Stimulated activated CD4-positive, alpha-beta T cell treated with anti-CD3 and anti-CD28 coated beads, Interleukin-1b, Interleukin-23, amount 100 ng/mL, for 24 hours (primary cell): ENCODE measurements at regions not wholly inside any gene's neighbourhood (a gene's known extent, or its start where the extent isn't known, plus 50 kb on each side); places are given as distances from the start of the nearest gene placed in this dataset.
"Not testable (repeated sequence)": the region's sequence is repeated elsewhere in the genome, so short reads cannot be mapped to it uniquely, and the experiment has no call there.

Experiments used
- DNase-seq, 4 experiments: peaks; one replicate each; pipeline ENCODE4 v3.0.0-alpha.2; 2020; ENCODE audit warnings: low read depth in 4 of 4, low spot score in 1 of 4

- no peak for DNase-seq
These were observed 1889.3 kb upstream of the CELF4 start for GRCh38 chr18:39454866-39455265.

GRCh38 chr18:39453882-39454281 lies 1888.3 kb upstream of the CELF4 start:
- no peak for DNase-seq

- no peak for DNase-seq
These were observed 1887.8 kb upstream of the CELF4 start for GRCh38 chr18:39453356-39453755.

GRCh38 chr18:39450958-39451357 lies 1885.4 kb upstream of the CELF4 start:
- DNase-seq: no peak

- no peak for DNase-seq
These were observed 1884.0 kb upstream of the CELF4 start for GRCh38 chr18:39449566-39449965.

- no peak for DNase-seq
These were observed 1883.3 kb upstream of the CELF4 start for GRCh38 chr18:39448942-39449341.

- not testable (repeated sequence) for DNase-seq
These were observed 1879.4 kb upstream of the CELF4 start for GRCh38 chr18:39444957-39445356.

GRCh38 chr18:39441648-39442047 lies 1876.0 kb upstream of the CELF4 start:
- DNase-seq: no peak

GRCh38 chr18:39435996-39436395 lies 1870.4 kb upstream of the CELF4 start:
- no peak for DNase-seq

GRCh38 chr18:39435209-39435608 lies 1869.6 kb upstream of the CELF4 start:
- no peak for DNase-seq

GRCh38 chr18:39434223-39434920 lies 1868.8 kb upstream of the CELF4 start:
- no peak for DNase-seq

GRCh38 chr18:39425172-39425850 lies 1859.7 kb upstream of the CELF4 start:
- DNase-seq: no peak

- DNase-seq: no peak
These were observed 1858.7 kb upstream of the CELF4 start for GRCh38 chr18:39424261-39424660.

GRCh38 chr18:39421276-39421675 lies 1855.7 kb upstream of the CELF4 start:
- no peak for DNase-seq

- DNase-seq: no peak
These were observed 1853.7 kb upstream of the CELF4 start for GRCh38 chr18:39419315-39419714.

GRCh38 chr18:39415471-39415870 lies 1849.9 kb upstream of the CELF4 start:
- DNase-seq: no peak

- DNase-seq: no peak
These were observed 1848.6 kb upstream of the CELF4 start for GRCh38 chr18:39414009-39414700.

- no peak for DNase-seq
These were observed 1841.3 kb upstream of the CELF4 start for GRCh38 chr18:39406941-39407340.

- DNase-seq: no peak
These were observed 1837.5 kb upstream of the CELF4 start for GRCh38 chr18:39403121-39403520.

GRCh38 chr18:39399662-39400061 lies 1834.1 kb upstream of the CELF4 start:
- DNase-seq: no peak

- no peak for DNase-seq
These were observed 1830.6 kb upstream of the CELF4 start for GRCh38 chr18:39396168-39396567.

GRCh38 chr18:39389800-39390379 lies 1824.3 kb upstream of the CELF4 start:
- DNase-seq: no peak
